Prostate gland (tissue), 2 donors: ENCODE measurements at regions not wholly inside any gene's neighbourhood (a gene's known extent, or its start where the extent isn't known, plus 50 kb on each side); places are given as distances from the start of the nearest gene placed in this dataset.

Experiments used
- POLR2A ChIP-seq: fragments of 450-650 bp; IDR thresholded peaks from one replicate; pipeline ENCODE4 v1.6.1; 2016; ENCODE audit warnings: antibody characterized with exemption, mild to moderate bottlenecking
- POLR2AphosphoS5 ChIP-seq: sonication (generic); formaldehyde crosslinking; IDR thresholded peaks from one replicate; pipeline ENCODE4 v1.6.1; 2017; ENCODE audit warnings: antibody characterized with exemption
- TF ChIP-seq, protein P1 (sequence below), 4 experiments: fragments of 200-600 bp in 2 of 4; fragments of 450-650 bp in 2 of 4; sonication (generic) in 2 of 4; IDR thresholded peaks; 1 replicate in 3 of 4; 2 replicates in 1 of 4; pipeline ENCODE4 v1.5.1; 2016 to 2019; ENCODE audit warnings: antibody characterized with exemption in 4 of 4, mild to moderate bottlenecking in 2 of 4, moderate library complexity in 2 of 4

DNA sequence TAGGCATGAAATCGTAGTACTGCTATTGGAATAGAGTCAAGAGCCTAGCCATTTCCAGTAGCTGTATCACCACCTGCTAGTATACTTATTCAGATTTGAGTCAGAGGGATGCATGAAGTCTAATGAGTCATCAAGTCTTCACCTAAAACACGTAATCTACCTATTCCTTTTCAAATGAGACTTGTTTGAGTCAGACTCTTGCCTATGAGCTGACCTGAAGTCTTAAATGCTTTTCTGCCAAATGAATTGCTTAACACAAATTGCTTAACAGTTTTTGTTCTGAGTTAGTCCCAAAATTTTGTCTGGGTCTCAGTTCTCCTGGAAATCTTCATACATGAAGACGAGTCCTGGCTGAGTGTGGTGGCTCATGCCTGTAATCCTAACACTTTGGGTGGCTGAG, 165.2 kb downstream of the GNAT3 start:
- TF ChIP-seq, protein P1, sequence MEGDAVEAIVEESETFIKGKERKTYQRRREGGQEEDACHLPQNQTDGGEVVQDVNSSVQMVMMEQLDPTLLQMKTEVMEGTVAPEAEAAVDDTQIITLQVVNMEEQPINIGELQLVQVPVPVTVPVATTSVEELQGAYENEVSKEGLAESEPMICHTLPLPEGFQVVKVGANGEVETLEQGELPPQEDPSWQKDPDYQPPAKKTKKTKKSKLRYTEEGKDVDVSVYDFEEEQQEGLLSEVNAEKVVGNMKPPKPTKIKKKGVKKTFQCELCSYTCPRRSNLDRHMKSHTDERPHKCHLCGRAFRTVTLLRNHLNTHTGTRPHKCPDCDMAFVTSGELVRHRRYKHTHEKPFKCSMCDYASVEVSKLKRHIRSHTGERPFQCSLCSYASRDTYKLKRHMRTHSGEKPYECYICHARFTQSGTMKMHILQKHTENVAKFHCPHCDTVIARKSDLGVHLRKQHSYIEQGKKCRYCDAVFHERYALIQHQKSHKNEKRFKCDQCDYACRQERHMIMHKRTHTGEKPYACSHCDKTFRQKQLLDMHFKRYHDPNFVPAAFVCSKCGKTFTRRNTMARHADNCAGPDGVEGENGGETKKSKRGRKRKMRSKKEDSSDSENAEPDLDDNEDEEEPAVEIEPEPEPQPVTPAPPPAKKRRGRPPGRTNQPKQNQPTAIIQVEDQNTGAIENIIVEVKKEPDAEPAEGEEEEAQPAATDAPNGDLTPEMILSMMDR (IDR thresholded peaks at IDR 0.05): no peak
- TF ChIP-seq POLR2A (no peak), POLR2AphosphoS5 (no peak)
